HEK293 (cell line): ENCODE measurements at regions not wholly inside any gene's neighbourhood (a gene's known extent, or its start where the extent isn't known, plus 50 kb on each side); places are given as distances from the start of the nearest gene placed in this dataset.

Experiments
- BCL6B ChIP-seq: fragments of 450-650 bp; formaldehyde crosslinking; IDR thresholded peaks from 2 replicates; pipeline ENCODE4 v1.5.1; 2017; ENCODE audit warnings: missing biosample characterization, missing genetic modification characterization
- CTCF ChIP-seq: fragments of 450-650 bp; formaldehyde crosslinking; IDR thresholded peaks from 2 replicates; pipeline ENCODE4 v1.5.1; 2016; ENCODE audit warnings: missing biosample characterization, missing genetic modification characterization
- SETDB1 ChIP-seq: IDR thresholded peaks from one replicate; pipeline ENCODE4 v1.6.1; 2017; ENCODE audit warnings: mild to moderate bottlenecking, low read length, moderate library complexity, mixed read lengths; ENCODE audit not compliant: insufficient read length
- SP7 ChIP-seq: fragments of 450-650 bp; formaldehyde crosslinking; IDR thresholded peaks from 2 replicates; pipeline ENCODE4 v1.5.1; 2016; ENCODE audit warnings: missing biosample characterization, missing genetic modification characterization
- ZBTB26 ChIP-seq: fragments of 450-650 bp; formaldehyde crosslinking; optimal IDR thresholded peaks from 2 replicates; pipeline ENCODE3; 2016; ENCODE audit warnings: missing biosample characterization, mild to moderate bottlenecking, missing genetic modification characterization
- ZNF221 ChIP-seq: fragments of 450-650 bp; formaldehyde crosslinking; IDR thresholded peaks from 2 replicates; pipeline ENCODE4 v1.5.1; 2017; ENCODE audit warnings: missing biosample characterization, missing genetic modification characterization, borderline replicate concordance
- ZNF274 ChIP-seq, 2 experiments: fragments of 200-500 bp in 1 of 2; fragments of 450-650 bp in 1 of 2; sonication (Bioruptor generic) in 1 of 2; formaldehyde crosslinking in 1 of 2; IDR thresholded peaks; 2 replicates each; pipeline versions ENCODE4 v1.5.1 to v1.6.1; 2014 to 2016; ENCODE audit warnings: borderline replicate concordance in 1 of 2, inconsistent platforms in 1 of 2, low read length in 1 of 2, missing biosample characterization in 1 of 2, missing genetic modification characterization in 1 of 2

- TF ChIP-seq ZBTB26 (no peak), ZNF221 (no peak), SETDB1 (no peak), SP7 (tag by site-specific recombination) (no peak), BCL6B (tag by site-specific recombination) (no peak), ZNF274 (IDR thresholded peaks at IDR 0.05; ENCODE audit: low read length) (no peak), ZNF274 (tag by site-specific recombination; IDR thresholded peaks at IDR 0.05; ENCODE audit: borderline replicate concordance) (no peak), CTCF (tag by site-specific recombination) (no peak)
Measured at GRCh38 chr3:134087060-134087974, 57.6 kb upstream of the SLCO2A1 start.
